Adrenal gland (tissue), 9 donors: ENCODE measurements at regions not wholly inside any gene's neighbourhood (a gene's known extent, or its start where the extent isn't known, plus 50 kb on each side); places are given as distances from the start of the nearest gene placed in this dataset.

ENCODE experiments used
- DNase-seq, 7 donors: peaks; one replicate each; pipeline ENCODE4 v3.0.0-alpha.2; 2019 to 2020
- H3K27ac ChIP-seq, 5 donors: fragments of 200-600 bp; sonication (generic) in 4 of 5; 1 replicate in 3 of 5; 2 replicates in 2 of 5; pipeline versions ENCODE4 v1.5.1 to v1.8.0; 2016 to 2020; ENCODE audit warnings: mild to moderate bottlenecking in 1 of 5
- H3K27me3 ChIP-seq: fragments of 200-600 bp; 2 replicates; pipeline ENCODE4 v1.8.0; 2021
- H3K36me3 ChIP-seq, 2 donors: fragments of 200-600 bp; replicated peaks in 1 of 2; 1 replicate in 1 of 2; 2 replicates in 1 of 2; pipeline versions ENCODE4 v1.5.1 to v1.8.0; 2018 to 2022
- H3K4me1 ChIP-seq, 2 donors: fragments of 200-600 bp; replicated peaks in 1 of 2; 1 replicate in 1 of 2; 2 replicates in 1 of 2; pipeline versions ENCODE4 v1.5.1 to v1.8.0; 2018 to 2021
- H3K4me3 ChIP-seq, 4 donors: fragments of 200-600 bp; sonication (generic) in 3 of 4; one replicate each; pipeline ENCODE4 v1.5.1; 2016 to 2018
- H3K9me3 ChIP-seq, 3 donors: fragments of 200-600 bp; sonication (generic) in 1 of 3; replicated peaks in 1 of 3; 1 replicate in 2 of 3; 2 replicates in 1 of 3; pipeline versions ENCODE4 v1.5.1 to v1.8.0; 2016 to 2021
- CTCF ChIP-seq, 6 experiments: fragments of 450-650 bp in 4 of 6; fragments of 200-600 bp in 2 of 6; sonication (generic) in 1 of 6; IDR thresholded peaks; 1 replicate in 5 of 6; 2 replicates in 1 of 6; pipeline versions ENCODE4 v1.5.1 to v1.8.0; 2016 to 2021; ENCODE audit warnings: antibody characterized with exemption in 6 of 6, mild to moderate bottlenecking in 2 of 6, moderate library complexity in 1 of 6
- POLR2A ChIP-seq, 2 donors: fragments of 450-650 bp; IDR thresholded peaks; one replicate each; pipeline ENCODE4 v1.6.1; 2017; ENCODE audit warnings: antibody characterized with exemption in 2 of 2, mild to moderate bottlenecking in 2 of 2, moderate library complexity in 1 of 2
- whole genome bisulfite sequencing, 4 donors: extraction: QIAGEN DNeasy Blood & Tissue Kit in 2 of 4; methylation state at CpG; one replicate each; pipeline versions ENCODE4 v1.1.5 to v1.1.7; 2013 to 2017; 5-methylcytosine and 5-hydroxymethylcytosine counted together
- intact Hi-C, 2 donors: fragments of 100-400 bp; cut with DNase I; formaldehyde crosslinking; loops; one replicate each; pipeline versions ENCODE4 v1.14.1 to v1.15.0; 2022 to 2023
- donor health status: healthy with polysubstance abuse.
- donor health status: Bipolar disorder and iron deficiency.
- donor health status: DM: yes; HTN: yes; CAD: no.
- donor health status: DM: no; HTN: no; CAD: no.
- donor health status: DM: no; HTN: no; CAD: no.

- H3K27me3 ChIP-seq, result no peaks in the 10 kb centered on the region
- no peaks in the 10 kb centered on the region for H3K9me3 ChIP-seq
- peak in 1 of 7 donors; percentile 3 for DNase-seq
- TF ChIP-seq POLR2A (IDR thresholded peaks at IDR 0.05) (no peak), CTCF (IDR thresholded peaks at IDR 0.05) (no peak)
- H3K36me3 ChIP-seq, result no peaks in the 10 kb centered on the region
- no peak overlapping the region for H3K27ac ChIP-seq
- WGBS, 4 donors, result 74 to 81% (median 78%) methylated on average over 4 of the region's 4 CpGs
- H3K4me1 ChIP-seq, result no peaks in the 10 kb centered on the region
- intact Hi-C loops, result no loop called here
- H3K4me3 ChIP-seq, result no peak overlapping the region
Observed at GRCh38 chr17:6233339-6233738, 163.2 kb downstream of the WSCD1 start.

GRCh38 chr17:6232732-6233101 lies 162.5 kb downstream of the WSCD1 start:
- 71 to 78% (median 75%) methylated on average over 12 of the region's 12 CpGs for WGBS, 4 donors
- Histone ChIP-seq H3K9me3 (no peaks in the 10 kb centered on the region), H3K36me3 (no peaks in the 10 kb centered on the region), H3K27me3 (no peaks in the 10 kb centered on the region), H3K27ac (no peak overlapping the region), H3K4me3 (no peak overlapping the region), H3K4me1 (no peaks in the 10 kb centered on the region)
- DNase-seq, result no peak
- intact Hi-C loops, result no loop called here
- TF ChIP-seq POLR2A (IDR thresholded peaks at IDR 0.05), result no peak
- no peak for TF ChIP-seq CTCF (IDR thresholded peaks at IDR 0.05)

- Histone ChIP-seq H3K4me3 (no peak overlapping the region), H3K9me3 (no peaks in the 10 kb centered on the region), H3K4me1 (no peaks in the 10 kb centered on the region), H3K27ac (no peak overlapping the region), H3K27me3 (no peaks in the 10 kb centered on the region), H3K36me3 (no peaks in the 10 kb centered on the region)
- TF ChIP-seq CTCF (IDR thresholded peaks at IDR 0.05) (no peak), POLR2A (IDR thresholded peaks at IDR 0.05) (no peak)
- 49 to 58% (median 51%) methylated on average over 15 to 21 of the region's 21 CpGs for WGBS, 4 donors
- peak in 1 of 7 donors; percentile 25 for DNase-seq
- intact Hi-C loops, result no loop called here
Observed at GRCh38 chr17:6231886-6232731, 161.9 kb downstream of the WSCD1 start.

- no peaks in the 10 kb centered on the region for H3K4me1 ChIP-seq
- no peak overlapping the region for H3K27ac ChIP-seq
- peak in 1 of 7 donors; percentile 34 for DNase-seq
- no peak overlapping the region for H3K4me3 ChIP-seq
- H3K36me3 ChIP-seq, result no peaks in the 10 kb centered on the region
- H3K9me3 ChIP-seq, result no peaks in the 10 kb centered on the region
- intact Hi-C loops, result no loop called here
- 73 to 79% (median 76%) methylated on average over 7 to 8 of the region's 8 CpGs for WGBS, 4 donors
- no peaks in the 10 kb centered on the region for H3K27me3 ChIP-seq
- TF ChIP-seq POLR2A (IDR thresholded peaks at IDR 0.05), result no peak
- no peak for TF ChIP-seq CTCF (IDR thresholded peaks at IDR 0.05)
Observed at GRCh38 chr17:6231465-6231864, 161.3 kb downstream of the WSCD1 start.
